ENCODE measurements at regions not wholly inside any gene's neighbourhood (a gene's known extent, or its start where the extent isn't known, plus 50 kb on each side); places are given as distances from the start of the nearest gene placed in this dataset.

- TF ChIP-seq, protein P1, sequence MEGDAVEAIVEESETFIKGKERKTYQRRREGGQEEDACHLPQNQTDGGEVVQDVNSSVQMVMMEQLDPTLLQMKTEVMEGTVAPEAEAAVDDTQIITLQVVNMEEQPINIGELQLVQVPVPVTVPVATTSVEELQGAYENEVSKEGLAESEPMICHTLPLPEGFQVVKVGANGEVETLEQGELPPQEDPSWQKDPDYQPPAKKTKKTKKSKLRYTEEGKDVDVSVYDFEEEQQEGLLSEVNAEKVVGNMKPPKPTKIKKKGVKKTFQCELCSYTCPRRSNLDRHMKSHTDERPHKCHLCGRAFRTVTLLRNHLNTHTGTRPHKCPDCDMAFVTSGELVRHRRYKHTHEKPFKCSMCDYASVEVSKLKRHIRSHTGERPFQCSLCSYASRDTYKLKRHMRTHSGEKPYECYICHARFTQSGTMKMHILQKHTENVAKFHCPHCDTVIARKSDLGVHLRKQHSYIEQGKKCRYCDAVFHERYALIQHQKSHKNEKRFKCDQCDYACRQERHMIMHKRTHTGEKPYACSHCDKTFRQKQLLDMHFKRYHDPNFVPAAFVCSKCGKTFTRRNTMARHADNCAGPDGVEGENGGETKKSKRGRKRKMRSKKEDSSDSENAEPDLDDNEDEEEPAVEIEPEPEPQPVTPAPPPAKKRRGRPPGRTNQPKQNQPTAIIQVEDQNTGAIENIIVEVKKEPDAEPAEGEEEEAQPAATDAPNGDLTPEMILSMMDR (IDR thresholded peaks at IDR 0.05; ENCODE audit: low read length), result no peak
- TF ChIP-seq EZH2 (optimal IDR thresholded peaks at IDR 0.05; ENCODE audit: low read depth, low read length), result no peak
Observed at GRCh38 chr19:31543456-31543855, 194.2 kb upstream of the TSHZ3 start.

Data from MM.1S (cell line).